Loucy (cell line): ENCODE measurements at regions not wholly inside any gene's neighbourhood (a gene's known extent, or its start where the extent isn't known, plus 50 kb on each side); places are given as distances from the start of the nearest gene placed in this dataset.

Experiments used
- H2AFZ ChIP-seq: fragments of 200-600 bp; sonication (generic); 2 replicates; pipeline ENCODE4 v1.6.0; 2016; ENCODE audit warnings: antibody characterized with exemption, mild to moderate bottlenecking, low read length, moderate library complexity
- H3F3A ChIP-seq: fragments of 200-600 bp; 2 replicates; pipeline ENCODE4 v1.6.0; 2016; ENCODE audit warnings: antibody characterized with exemption, low read depth, mild to moderate bottlenecking
- H3K27me3 ChIP-seq: fragments of 200-600 bp; sonication (generic); 2 replicates; pipeline ENCODE4 v1.6.1; 2014; ENCODE audit warnings: low read length, mild to moderate bottlenecking; ENCODE audit not compliant: insufficient read depth, poor library complexity, severe bottlenecking
- H3K36me3 ChIP-seq: fragments of 200-600 bp; sonication (generic); 2 replicates; pipeline ENCODE4 v1.6.1; 2016; ENCODE audit warnings: low read length; ENCODE audit not compliant: insufficient read depth
- H3K4me1 ChIP-seq: fragments of 200-600 bp; sonication (generic); 2 replicates; pipeline ENCODE4 v1.5.1; 2014; ENCODE audit warnings: low read length, mild to moderate bottlenecking; ENCODE audit not compliant: insufficient read depth, poor library complexity, severe bottlenecking
- H3K4me2 ChIP-seq: fragments of 200-600 bp; sonication (generic); 2 replicates; pipeline ENCODE4 v1.6.0; 2014; ENCODE audit warnings: antibody characterized with exemption, low read length, low read depth, mild to moderate bottlenecking; ENCODE audit not compliant: poor library complexity, severe bottlenecking
- H3K4me3 ChIP-seq: fragments of 200-600 bp; sonication (generic); 2 replicates; pipeline ENCODE4 v1.5.1; 2014; ENCODE audit warnings: low read length, mild to moderate bottlenecking, mixed read lengths; ENCODE audit not compliant: poor library complexity, severe bottlenecking
- H3K79me2 ChIP-seq: fragments of 200-600 bp; sonication (generic); 2 replicates; pipeline ENCODE4 v1.6.1; 2014; ENCODE audit warnings: low read length; ENCODE audit not compliant: insufficient read depth
- H3K9ac ChIP-seq: fragments of 200-600 bp; sonication (generic); 2 replicates; pipeline ENCODE4 v1.6.0; 2014; ENCODE audit warnings: mild to moderate bottlenecking, low read depth, low read length, moderate library complexity; ENCODE audit not compliant: poor library complexity, severe bottlenecking
- H3K9me2 ChIP-seq: fragments of 200-600 bp; sonication (generic); replicated peaks from 2 replicates; pipeline ENCODE4 v1.6.1; 2016; ENCODE audit warnings: low read depth, low read length, mixed read lengths
- H3K9me3 ChIP-seq: fragments of 200-600 bp; sonication (generic); 2 replicates; pipeline ENCODE4 v1.6.1; 2014; ENCODE audit warnings: mild to moderate bottlenecking, antibody characterized with exemption, low read length, low read depth; ENCODE audit not compliant: insufficient read depth
- H4K20me1 ChIP-seq: fragments of 200-600 bp; sonication (generic); 2 replicates; pipeline ENCODE4 v1.6.0; 2014; ENCODE audit warnings: antibody characterized with exemption, low read length, mild to moderate bottlenecking; ENCODE audit not compliant: insufficient read depth, poor library complexity, severe bottlenecking
- CTCF ChIP-seq: fragments of 200-600 bp; sonication (generic); conservative IDR thresholded peaks from 2 replicates; pipeline ENCODE4 v1.5.1; 2014; ENCODE audit warnings: mild to moderate bottlenecking, antibody characterized with exemption, low read length
- EZH2phosphoT487 ChIP-seq: fragments of 200-600 bp; IDR thresholded peaks from 2 replicates; pipeline ENCODE4 v1.6.1; 2018; ENCODE audit warnings: antibody characterized with exemption, mild to moderate bottlenecking, moderate library complexity, borderline replicate concordance

- Histone ChIP-seq H3F3A (no peaks in the 10 kb centered on the region), H3K4me2 (no peak overlapping the region), H3K79me2 (no peaks in the 10 kb centered on the region), H3K4me1 (no peaks in the 10 kb centered on the region), H3K9me2 (no peaks in the 10 kb centered on the region), H4K20me1 (no peaks in the 10 kb centered on the region), H3K9ac (no peak overlapping the region), H2AFZ (no peak overlapping the region), H3K36me3 (no peaks in the 10 kb centered on the region), H3K27me3 (no peaks in the 10 kb centered on the region), H3K9me3 (no peaks in the 10 kb centered on the region), H3K4me3 (no peak overlapping the region)
- no peak for TF ChIP-seq CTCF
- TF ChIP-seq EZH2phosphoT487 = no peak
Measured at GRCh38 chr4:134343081-134343480, 141.5 kb upstream of the PABPC4L start.

GRCh38 chr4:134337574-134337973, 136.0 kb upstream of the PABPC4L start:
- no peak overlapping the region for H3K9ac ChIP-seq
- H3K9me3 ChIP-seq = no peaks in the 10 kb centered on the region
- no peaks in the 10 kb centered on the region for H3K27me3 ChIP-seq
- no peaks in the 10 kb centered on the region for H3K4me1 ChIP-seq
- H2AFZ ChIP-seq = no peak overlapping the region
- H3K36me3 ChIP-seq = no peaks in the 10 kb centered on the region
- no peaks in the 10 kb centered on the region for H4K20me1 ChIP-seq
- H3F3A ChIP-seq = no peaks in the 10 kb centered on the region
- no peak overlapping the region for H3K4me3 ChIP-seq
- H3K4me2 ChIP-seq = no peak overlapping the region
- TF ChIP-seq EZH2phosphoT487 (no peak), CTCF (no peak)
- H3K9me2 ChIP-seq = no peaks in the 10 kb centered on the region
- H3K79me2 ChIP-seq = no peaks in the 10 kb centered on the region

GRCh38 chr4:134328741-134329140, 127.2 kb upstream of the PABPC4L start:
- TF ChIP-seq CTCF (no peak), EZH2phosphoT487 (no peak)
- Histone ChIP-seq H3K9me3 (no peaks in the 10 kb centered on the region), H2AFZ (no peak overlapping the region), H3K79me2 (no peaks in the 10 kb centered on the region), H3K9me2 (no peaks in the 10 kb centered on the region), H3K36me3 (no peaks in the 10 kb centered on the region), H3K4me1 (no peaks in the 10 kb centered on the region), H3K27me3 (no peaks in the 10 kb centered on the region), H3K4me3 (no peak overlapping the region), H3F3A (no peaks in the 10 kb centered on the region), H3K9ac (no peak overlapping the region), H3K4me2 (no peak overlapping the region), H4K20me1 (no peaks in the 10 kb centered on the region)
